B cell (primary cell): ENCODE measurements at regions not wholly inside any gene's neighbourhood (a gene's known extent, or its start where the extent isn't known, plus 50 kb on each side); places are given as distances from the start of the nearest gene placed in this dataset.

ENCODE experiments used
- ATAC-seq: fragments of 200-7000 bp; cut with Tn5 transposase; one replicate; pipeline ENCODE4 v1.10.0; 2021; ENCODE audit warnings: low read depth, mild to moderate bottlenecking, moderate number of reproducible peaks, moderate library complexity
- CTCF ChIA-PET: fragments of 350-600 bp; sonication (Branson Sonifier 250); formaldehyde crosslinking; loops from one replicate; lab custom pipeline; 2021; ENCODE audit warnings: antibody characterized with exemption, inconsistent platforms; lab: Charles Lee
- POLR2A ChIA-PET: fragments of 350-600 bp; sonication (Branson Sonifier 250); formaldehyde crosslinking; loops from one replicate; lab custom pipeline; 2021; ENCODE audit warnings: antibody characterized with exemption; lab: Charles Lee
- DNase-seq: peaks from one replicate; pipeline ENCODE4 v3.0.0; 2013
- H2AFZ ChIP-seq: 2 replicates; pipeline ENCODE4 v1.6.1; 2012; ENCODE audit warnings: mild to moderate bottlenecking, low read depth, low read length; ENCODE audit not compliant: insufficient read depth, poor library complexity, severe bottlenecking
- H3K27ac ChIP-seq, 2 donors: 1 replicate in 1 of 2; 2 replicates in 1 of 2; pipeline ENCODE4 v1.5.1; 2012 to 2013; ENCODE audit warnings: low read length in 2 of 2, mild to moderate bottlenecking in 2 of 2, moderate library complexity in 1 of 2
- H3K27me3 ChIP-seq, 4 experiments: fragments of 200-600 bp in 1 of 4; sonication (generic) in 1 of 4; replicated peaks in 1 of 4; 1 replicate in 2 of 4; 2 replicates in 2 of 4; pipeline versions ENCODE4 v1.6.1 to v1.7.0; 2013 to 2016; ENCODE audit warnings: low read length in 3 of 4, mild to moderate bottlenecking in 2 of 4, mixed read lengths in 1 of 4, moderate library complexity in 1 of 4; ENCODE audit not compliant: insufficient read depth in 4 of 4, control insufficient read depth in 3 of 4; ENCODE audit errors: control extremely low read depth in 1 of 4
- H3K36me3 ChIP-seq, 2 experiments: replicated peaks in 1 of 2; 1 replicate in 1 of 2; 2 replicates in 1 of 2; pipeline versions ENCODE4 v1.6.1 to v1.7.1; 2013; ENCODE audit warnings: low read length in 1 of 2; ENCODE audit not compliant: insufficient read depth in 2 of 2, control insufficient read depth in 1 of 2; ENCODE audit errors: control extremely low read depth in 1 of 2, extremely low read depth in 1 of 2
- H3K4me1 ChIP-seq, 2 donors: fragments of 200-600 bp in 1 of 2; sonication (generic) in 1 of 2; 1 replicate in 1 of 2; 2 replicates in 1 of 2; pipeline versions ENCODE4 v1.5.1 to v1.6.1; 2013 to 2017; ENCODE audit warnings: low read length in 2 of 2; ENCODE audit not compliant: control insufficient read depth in 2 of 2, insufficient read depth in 2 of 2
- H3K4me2 ChIP-seq: replicated peaks from 2 replicates; pipeline ENCODE3; 2012; ENCODE audit warnings: mild to moderate bottlenecking, low read depth, low read length; ENCODE audit not compliant: poor library complexity, severe bottlenecking
- H3K4me3 ChIP-seq, 5 experiments: fragments of 200-600 bp in 1 of 5; sonication (generic) in 1 of 5; 1 replicate in 3 of 5; 2 replicates in 2 of 5; pipeline versions ENCODE4 v1.5.1 to v1.7.0; 2011 to 2016; ENCODE audit warnings: low read length in 4 of 5, mild to moderate bottlenecking in 4 of 5, low read depth in 2 of 5, control low read depth in 1 of 5, moderate library complexity in 1 of 5; ENCODE audit not compliant: insufficient read depth in 1 of 5; ENCODE audit errors: control extremely low read depth in 1 of 5, extremely low read depth in 1 of 5
- H3K79me2 ChIP-seq: fragments of 200-600 bp; sonication (generic); one replicate; pipeline ENCODE4 v1.6.0; 2016; ENCODE audit warnings: low read length; ENCODE audit not compliant: control insufficient read depth, insufficient read depth
- H3K9ac ChIP-seq: fragments of 200-600 bp; sonication (generic); 2 replicates; pipeline ENCODE4 v1.6.1; 2017; ENCODE audit warnings: mild to moderate bottlenecking, low read length, moderate library complexity
- H3K9me3 ChIP-seq, 3 donors: one replicate each; pipeline versions ENCODE4 v1.6.1 to v1.7.1; 2013; ENCODE audit warnings: low read length in 2 of 3; ENCODE audit not compliant: control insufficient read depth in 2 of 3, insufficient read depth in 1 of 3; ENCODE audit errors: control extremely low read depth in 1 of 3
- H4K20me1 ChIP-seq: 2 replicates; pipeline ENCODE4 v1.6.0; 2012; ENCODE audit warnings: mild to moderate bottlenecking, low read length; ENCODE audit not compliant: insufficient read depth, control insufficient read depth, poor library complexity, severe bottlenecking
- H3K27ac Mint-ChIP-seq: one replicate; pipeline ENCODE4 v1.8.0; 2021; ENCODE audit warnings: mixed read lengths
- H3K27me3 Mint-ChIP-seq: one replicate; pipeline ENCODE4 v1.8.0; 2021; ENCODE audit warnings: mixed read lengths
- H3K4me1 Mint-ChIP-seq: one replicate; pipeline ENCODE4 v1.8.0; 2021; ENCODE audit warnings: mixed read lengths
- H3K4me3 Mint-ChIP-seq: one replicate; pipeline ENCODE4 v1.8.0; 2021; ENCODE audit warnings: mixed read lengths
- H3K9me3 Mint-ChIP-seq: one replicate; pipeline ENCODE4 v1.8.0; 2022; ENCODE audit warnings: mixed read lengths; ENCODE audit not compliant: insufficient read depth
- CTCF ChIP-seq: fragments of 200-600 bp; IDR thresholded peaks from one replicate; pipeline ENCODE4 v1.8.0; 2022; ENCODE audit warnings: antibody characterized with exemption, mild to moderate bottlenecking
- EZH2 ChIP-seq: IDR thresholded peaks from 2 replicates; pipeline ENCODE4 v1.6.1; 2012; ENCODE audit warnings: borderline replicate concordance, low read depth, mild to moderate bottlenecking, moderate library complexity, low read length; ENCODE audit not compliant: insufficient read depth, poor library complexity, severe bottlenecking
- WGBS: methylation state at CpG from one replicate; pipeline ENCODE4 v1.1.5; 2013; ENCODE audit warnings: missing lambda C conversion rate; ENCODE audit not compliant: insufficient coverage; 5-methylcytosine and 5-hydroxymethylcytosine counted together
- intact Hi-C: fragments of 100-400 bp; cut with micrococcal nuclease; formaldehyde crosslinking; loops from one replicate; pipeline ENCODE4 v1.10.0; 2022

- POLR2A ChIA-PET: no interaction called here
- H2AFZ ChIP-seq: no peak overlapping the region
- no peak overlapping the region for H3K27ac Mint-ChIP-seq
Measured at GRCh38 chr13:79703772-79704171, 222.8 kb downstream of the NDFIP2 start.

GRCh38 chr13:79695754-79696153 lies 214.8 kb downstream of the NDFIP2 start:
- TF ChIP-seq CTCF (no peak), EZH2 (no peak)
- Histone ChIP-seq H3K79me2 (no peaks in the 10 kb centered on the region), H2AFZ (no peak overlapping the region), H3K4me2 (no peak overlapping the region), H3K4me3 (no peak overlapping the region), H3K9ac (no peak overlapping the region), H3K27ac (no peak overlapping the region), H3K36me3 (no peaks in the 10 kb centered on the region), H3K4me1 (no peaks in the 10 kb centered on the region), H3K27me3 (peaks cover 0 to 4% (median 0%) of the 10 kb centered on the region in 4 experiments), H3K9me3 (no peaks in the 10 kb centered on the region), H4K20me1 (no peaks in the 10 kb centered on the region)
- WGBS: no CpG with 5 or more reads among the region's 2 CpGs
- Mint-ChIP-seq H3K4me1 (no peaks in the 10 kb centered on the region), H3K9me3 (no peaks in the 10 kb centered on the region), H3K4me3 (no peak overlapping the region), H3K27me3 (peaks cover 4% of the 10 kb centered on the region), H3K27ac (no peak overlapping the region)
- DNase-seq (no peak), ATAC-seq (no peak)
- POLR2A ChIA-PET: no interaction called here
- CTCF ChIA-PET: interaction anchor here (0.7 kb wide), 1 partner anchor 17 kb away, joined by 3 read pairs; no protein-coding TSS in a partner anchor
- intact Hi-C loops: no loop called here

More at GRCh38 chr13:79703772-79704171, 222.8 kb downstream of the NDFIP2 start:
- Mint-ChIP-seq H3K4me1 (no peaks in the 10 kb centered on the region), H3K4me3 (no peak overlapping the region), H3K27me3 (no peaks in the 10 kb centered on the region), H3K9me3 (no peaks in the 10 kb centered on the region)
- Histone ChIP-seq H3K4me2 (no peak overlapping the region), H3K9me3 (no peaks in the 10 kb centered on the region), H3K4me3 (no peak overlapping the region), H3K9ac (no peak overlapping the region), H3K36me3 (no peaks in the 10 kb centered on the region), H3K79me2 (no peaks in the 10 kb centered on the region), H4K20me1 (no peaks in the 10 kb centered on the region), H3K4me1 (no peaks in the 10 kb centered on the region), H3K27me3 (no peaks in the 10 kb centered on the region), H3K27ac (no peak overlapping the region)
- no peak for TF ChIP-seq EZH2
- TF ChIP-seq CTCF: no peak
- CTCF ChIA-PET: no interaction called here
- DNase-seq (no peak), ATAC-seq (no peak)
- WGBS: no CpG with 5 or more reads among the region's 1 CpG
- intact Hi-C loops: no loop called here
